NCI-H1694 treated with DMSO at 0.1 percent for 48 hours (cell line): ENCODE measurements at regions not wholly inside any gene's neighbourhood (a gene's known extent, or its start where the extent isn't known, plus 50 kb on each side); places are given as distances from the start of the nearest gene placed in this dataset.

ENCODE experiments used
- DNase-seq: peaks from one replicate; lab custom pipeline; 2025; lab: John Stamatoyannopoulos, UW

DNA sequence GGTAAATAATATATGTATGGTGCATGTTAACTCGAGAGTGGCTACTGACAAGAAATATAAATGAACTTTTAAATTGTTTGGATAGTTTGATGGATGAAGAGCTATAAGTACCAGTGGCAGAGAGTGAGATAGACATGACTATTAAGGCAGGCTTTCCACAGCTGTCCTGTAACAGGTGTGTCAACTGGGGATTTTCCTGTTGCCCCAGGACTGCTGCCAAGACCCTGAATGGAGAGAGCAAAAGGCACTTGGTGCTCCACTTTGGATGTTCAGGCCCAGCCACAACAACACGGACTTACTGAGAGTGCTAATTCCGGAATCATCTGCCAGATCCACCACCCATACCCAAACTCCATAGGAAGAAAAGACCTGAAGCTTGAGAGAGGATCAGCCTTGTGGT lies 215.1 kb downstream of the SEC61B start:
- no peak for DNase-seq

DNA sequence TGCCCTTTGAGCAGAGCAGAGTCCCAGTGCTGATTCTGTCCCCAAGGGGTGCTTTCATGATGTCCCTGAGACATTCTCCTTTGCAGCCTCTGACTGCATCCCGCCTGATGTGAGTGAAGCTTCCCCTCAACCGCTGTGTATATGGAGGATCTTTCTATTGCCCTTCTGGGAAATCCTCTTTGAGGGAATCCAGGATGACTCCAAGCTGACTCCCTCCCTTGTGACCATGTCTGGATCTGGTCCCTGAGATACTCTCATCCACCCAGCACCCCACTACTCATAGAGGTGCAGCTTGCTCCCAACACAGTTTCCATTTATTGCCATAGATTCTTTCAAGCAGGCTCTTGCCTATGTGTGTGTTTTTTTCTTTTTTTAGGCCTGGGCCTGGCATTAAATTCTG lies 216.5 kb downstream of the SEC61B start:
- no peak for DNase-seq

DNA sequence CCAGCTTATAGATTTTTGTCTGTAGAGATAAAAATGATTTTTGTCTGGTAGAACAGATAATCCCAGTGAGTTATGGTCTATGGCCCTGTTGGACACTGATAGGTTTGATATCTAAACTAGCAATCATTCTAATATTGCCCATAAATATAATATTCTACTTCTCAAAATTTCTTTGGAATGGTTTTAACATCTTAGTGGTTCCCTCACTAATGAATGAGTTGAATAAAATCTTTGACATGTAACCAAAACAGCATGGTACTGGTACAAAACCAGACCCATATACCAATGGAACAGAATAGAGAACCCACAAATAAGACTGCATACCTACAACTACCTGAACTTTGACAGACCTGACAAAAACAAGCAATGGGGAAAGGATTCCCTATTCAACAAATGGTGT lies 219.7 kb downstream of the SEC61B start:
- DNase-seq: no peak

DNA sequence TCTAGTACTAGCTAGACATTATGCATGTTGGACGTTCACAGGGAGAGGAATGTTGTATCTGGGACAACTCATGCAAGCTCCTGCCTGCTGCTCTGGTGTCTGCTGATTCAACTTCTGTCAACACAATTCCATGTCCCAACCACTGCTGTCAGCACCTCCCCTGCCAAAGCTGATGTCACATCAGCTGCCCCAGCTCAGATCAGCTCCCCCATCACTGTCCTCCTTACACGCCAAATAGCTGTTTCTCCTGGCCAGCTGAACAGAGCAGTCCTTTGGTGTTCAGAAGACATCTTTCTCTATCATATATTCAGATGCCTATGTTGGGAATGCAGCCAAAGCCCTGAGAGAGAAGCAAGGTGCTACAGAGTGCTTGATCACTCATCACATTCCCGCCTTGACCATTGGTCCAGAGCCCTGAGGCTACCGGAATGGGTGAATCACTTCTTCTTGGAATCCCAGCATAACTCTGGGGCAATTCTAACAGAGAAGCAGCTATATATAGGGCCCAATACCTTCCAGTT lies 223.3 kb downstream of the SEC61B start:
- peak; percentile 56 for DNase-seq

DNA sequence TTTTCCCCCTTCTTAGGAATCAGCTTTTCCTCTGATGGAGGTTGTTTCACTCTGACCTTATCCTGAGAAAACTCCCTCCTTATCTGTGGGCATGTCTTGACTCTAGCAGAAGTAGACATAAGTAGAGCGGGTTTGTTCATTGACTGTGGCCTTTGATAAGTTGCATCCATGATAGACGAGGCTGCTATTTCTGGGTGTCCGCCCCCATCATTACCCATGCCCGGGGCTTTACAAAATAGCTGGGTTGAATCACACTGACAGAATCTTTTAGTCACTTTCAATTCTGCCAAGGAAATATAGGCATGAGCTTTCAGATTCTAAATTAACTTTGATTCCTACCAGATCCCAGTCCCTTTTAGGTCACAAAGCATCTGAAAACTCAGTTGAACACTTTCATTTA lies 223.8 kb downstream of the SEC61B start:
- DNase-seq: no peak

DNA sequence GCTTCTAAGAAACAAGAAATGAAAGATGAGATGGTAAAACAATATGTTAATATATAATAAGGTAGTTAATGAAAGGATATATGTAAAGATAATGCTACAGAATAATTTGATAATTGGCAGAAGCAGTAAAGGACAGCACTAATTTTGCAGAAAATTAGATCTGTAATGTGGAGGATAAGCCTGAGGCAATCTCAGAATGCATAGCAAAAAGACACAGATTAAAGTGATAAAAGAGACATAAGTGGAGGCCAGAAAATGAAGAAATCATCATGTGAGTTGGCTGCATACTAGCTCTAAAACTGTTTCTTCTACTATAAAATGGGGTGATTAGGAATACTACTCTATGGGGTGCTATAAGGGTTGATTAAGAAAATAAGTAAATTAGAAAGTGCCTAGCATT lies 225.9 kb downstream of the SEC61B start:
- DNase-seq: no peak

DNA sequence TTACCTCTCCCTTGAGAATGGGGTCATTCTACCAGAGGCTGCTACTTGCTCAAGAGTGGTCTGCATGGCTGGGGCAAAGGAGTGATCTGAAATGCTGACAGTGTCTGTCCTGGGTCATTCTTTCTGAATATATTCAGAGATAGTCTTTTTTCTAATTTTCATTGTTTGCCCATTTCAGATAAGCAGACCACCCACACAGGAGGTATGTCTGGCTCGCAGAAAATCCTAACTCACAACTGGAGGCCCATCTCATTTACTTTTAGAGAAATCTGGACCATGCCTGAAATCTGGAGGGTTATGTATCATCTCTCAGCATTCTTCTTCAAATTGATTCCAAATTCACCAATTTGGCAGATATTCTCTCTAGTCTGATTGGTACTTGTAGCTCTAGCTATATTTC lies 227.6 kb downstream of the SEC61B start:
- DNase-seq: no peak

DNA sequence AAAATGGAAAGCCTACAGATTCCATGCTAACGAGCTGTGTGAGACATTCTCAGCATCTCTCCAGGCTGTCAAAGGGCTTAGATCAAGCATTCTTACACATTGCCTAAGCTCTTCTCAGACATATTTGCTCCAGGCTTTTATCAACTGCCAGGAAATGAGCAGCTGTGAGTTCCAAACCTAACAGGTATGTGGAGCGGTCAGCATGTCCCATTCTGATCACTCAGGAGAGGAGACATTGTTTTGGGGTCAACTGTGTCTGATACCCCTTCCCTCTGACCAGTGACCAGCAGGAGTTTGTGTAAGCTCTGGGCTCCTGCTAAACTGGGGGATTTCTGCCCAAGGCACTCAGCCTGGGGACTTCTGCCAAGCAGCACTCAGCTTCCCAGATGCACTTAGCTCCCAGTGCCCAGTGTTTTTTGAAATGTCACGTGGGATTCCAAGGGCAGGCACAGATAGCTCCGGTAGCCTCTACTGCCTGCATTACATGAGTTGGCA lies 229.1 kb downstream of the SEC61B start:
- no peak for DNase-seq

DNA sequence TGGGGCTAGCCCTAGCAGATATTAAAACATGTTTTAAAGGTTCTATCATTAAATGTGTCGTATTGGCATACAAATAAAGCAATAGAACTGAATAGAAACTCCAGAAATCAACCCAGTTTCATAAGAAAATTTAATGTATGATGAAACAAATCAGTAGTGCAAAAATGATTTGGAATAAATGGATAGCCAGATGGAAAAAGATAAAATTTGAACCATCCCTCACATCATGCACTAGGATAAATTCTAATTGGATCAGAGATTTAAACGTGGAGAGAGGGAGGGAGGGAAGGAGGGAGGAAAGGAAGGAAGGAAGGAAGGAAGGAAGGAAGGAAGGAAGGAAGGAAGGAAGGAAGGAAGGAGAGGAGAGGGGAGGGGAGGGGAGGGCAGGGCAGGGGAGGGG lies 235.3 kb downstream of the SEC61B start:
- DNase-seq: no peak

DNA sequence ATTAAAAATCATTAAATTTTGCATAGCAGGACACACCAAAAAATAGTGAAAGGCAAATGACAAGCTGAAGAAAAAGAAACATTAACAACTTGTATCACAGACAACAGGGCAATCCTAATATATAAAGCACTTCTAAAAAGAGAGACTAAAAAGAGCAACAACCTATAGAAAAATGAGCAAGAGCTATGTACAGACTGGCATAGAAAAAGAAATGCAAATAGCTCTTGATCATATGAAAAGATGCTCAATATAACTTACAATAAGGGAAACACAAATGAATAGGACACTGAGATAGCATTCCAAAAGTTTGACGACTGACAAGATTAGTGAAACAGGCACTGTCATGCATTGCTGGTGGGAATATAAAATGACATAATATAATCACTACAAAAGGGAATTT lies 235.9 kb downstream of the SEC61B start:
- no peak for DNase-seq

DNA sequence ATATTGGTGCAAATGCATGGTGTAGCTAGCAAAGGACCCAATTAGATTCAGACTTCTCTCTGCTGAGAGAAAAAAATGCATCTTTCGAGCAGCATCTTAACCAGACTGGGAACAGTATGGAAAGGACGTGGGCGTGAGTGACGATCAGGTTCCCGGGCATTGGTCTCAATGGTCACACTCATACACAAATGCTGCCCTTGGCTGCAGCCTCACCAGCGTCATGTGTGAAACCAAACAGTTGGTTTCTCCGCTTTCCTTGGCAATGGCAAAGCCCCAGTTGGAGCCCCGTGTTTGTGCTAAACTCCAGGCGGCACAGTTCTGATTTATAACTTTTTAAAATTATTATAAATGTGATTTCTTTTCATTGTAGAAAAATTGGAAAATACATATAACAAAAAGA lies 237.8 kb downstream of the SEC61B start:
- DNase-seq: no peak

DNA sequence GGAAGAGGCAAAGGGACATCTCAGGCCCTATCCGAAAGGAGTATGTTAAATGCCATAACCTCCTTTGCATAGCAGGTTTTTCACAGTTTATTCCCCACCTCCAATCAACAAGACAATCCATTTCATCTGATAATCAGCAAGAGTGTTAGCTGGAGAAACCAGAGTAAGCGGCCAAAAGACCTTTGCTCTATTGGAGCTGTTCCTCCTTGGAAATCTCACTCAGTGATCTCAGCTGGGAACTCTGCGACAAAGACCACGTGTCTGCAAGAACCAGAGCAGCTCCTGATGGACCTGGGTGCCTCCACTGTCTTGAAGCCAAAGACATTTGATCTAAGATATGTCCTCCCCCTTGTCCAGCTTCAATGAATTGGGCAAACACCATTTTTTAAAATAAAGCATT lies 241.0 kb downstream of the SEC61B start:
- DNase-seq: no peak

DNA sequence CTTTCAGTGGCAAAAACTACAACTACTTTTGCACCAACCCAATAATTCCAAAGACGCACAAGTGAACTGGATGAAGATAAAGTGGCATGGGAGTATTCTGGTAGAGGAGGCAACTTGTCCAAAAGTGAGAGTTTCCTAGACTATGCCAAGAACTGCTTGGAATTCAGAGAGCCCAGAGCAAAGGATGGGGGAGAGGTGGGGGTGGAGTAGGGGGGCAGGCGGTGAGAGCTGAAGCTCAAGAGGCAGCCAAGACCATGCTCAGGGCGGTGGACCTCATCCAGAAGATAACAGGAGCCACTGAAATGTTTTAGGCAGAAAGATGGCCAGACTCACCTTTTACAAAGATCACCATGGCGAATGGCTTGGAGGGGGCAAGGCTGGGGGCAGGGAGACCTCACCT lies 242.5 kb downstream of the SEC61B start:
- DNase-seq: no peak

DNA sequence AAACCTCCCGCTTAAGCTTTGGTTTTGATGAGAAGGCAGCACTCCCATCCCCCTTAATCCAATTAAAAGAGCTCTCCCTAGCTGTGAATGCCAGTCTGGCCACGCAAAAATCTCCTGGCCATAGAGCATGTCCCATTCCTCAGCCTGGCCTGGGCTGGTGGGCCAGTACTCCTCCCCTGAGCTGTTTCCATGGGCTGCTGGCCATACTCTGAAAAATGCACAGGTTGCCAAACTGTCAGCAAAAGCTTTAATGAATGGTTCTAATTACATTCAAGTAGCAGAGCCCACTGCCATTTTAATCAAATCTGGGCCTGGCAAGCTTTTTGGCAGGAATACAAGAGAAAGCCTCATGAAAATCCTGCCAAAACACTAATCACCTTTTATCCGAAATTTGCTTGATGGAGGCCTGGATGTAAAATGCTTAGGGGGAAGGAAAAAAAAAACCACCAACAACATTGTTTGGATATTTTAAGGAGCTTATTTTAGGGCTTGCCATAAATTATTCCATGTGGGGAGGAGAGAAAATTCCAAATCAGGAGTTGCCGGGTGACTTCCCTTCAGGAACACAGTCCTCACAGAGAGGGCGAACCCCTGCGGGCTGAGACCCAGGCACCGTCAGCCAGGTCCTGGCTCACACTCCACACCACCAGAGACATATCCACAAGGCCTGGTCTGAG lies 243.3 kb downstream of the SEC61B start:
- peak; percentile 84 for DNase-seq

DNA sequence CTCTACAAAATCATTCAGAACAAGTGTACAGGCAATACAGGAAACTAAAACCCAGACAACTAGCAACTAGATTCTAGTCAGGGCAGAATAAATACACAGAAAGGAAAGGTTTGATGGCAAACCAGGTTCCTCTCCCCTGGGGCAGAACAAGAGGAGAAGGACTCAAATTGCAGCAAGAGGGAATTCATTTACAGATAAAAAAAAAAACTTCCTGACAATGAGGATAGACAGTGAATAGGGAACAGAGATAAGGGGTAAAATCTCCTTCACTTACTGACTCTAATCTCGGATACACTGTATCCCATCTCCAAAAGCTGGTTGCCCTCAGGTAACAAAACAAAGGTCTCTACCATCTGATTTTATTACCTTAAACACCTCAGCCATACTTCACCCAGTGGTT lies 244.0 kb downstream of the SEC61B start:
- no peak for DNase-seq

DNA sequence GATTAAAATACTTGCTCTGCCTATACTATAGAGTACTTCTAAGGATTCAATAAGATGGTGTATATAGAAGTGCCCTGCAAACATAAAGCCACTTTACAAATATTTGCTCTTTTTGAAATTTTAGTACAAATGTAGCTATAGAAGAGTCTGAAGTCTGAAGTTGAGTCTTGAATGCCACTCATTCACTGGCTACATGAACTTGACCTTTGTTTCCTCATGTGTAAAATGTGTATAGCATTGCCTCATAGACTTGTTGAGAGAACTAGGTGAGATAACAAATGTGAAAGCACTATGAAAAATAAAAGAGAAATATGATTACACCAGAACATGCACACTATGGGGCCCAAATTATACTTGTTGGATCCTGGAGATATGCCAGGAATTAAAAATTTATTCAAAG lies 244.7 kb downstream of the SEC61B start:
- no peak for DNase-seq

DNA sequence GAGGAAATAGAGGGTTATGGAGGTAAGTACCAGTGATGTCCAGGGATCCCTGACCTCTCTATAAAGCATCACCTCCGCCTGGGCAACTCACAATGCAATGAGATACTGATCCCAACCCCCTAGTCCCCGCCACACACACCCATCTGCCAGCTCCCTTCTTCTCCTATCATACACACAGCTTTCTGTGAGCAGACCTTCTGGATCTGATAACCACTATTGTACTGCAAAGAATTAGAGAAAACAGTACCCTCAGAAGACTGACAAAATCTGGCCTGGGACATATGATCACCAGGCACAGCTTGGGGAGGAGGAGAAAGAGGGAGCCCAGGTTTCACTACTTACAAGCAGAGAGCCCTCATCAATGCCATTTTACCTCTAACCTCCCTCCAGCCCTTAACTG lies 249.0 kb downstream of the SEC61B start:
- DNase-seq: no peak

DNA sequence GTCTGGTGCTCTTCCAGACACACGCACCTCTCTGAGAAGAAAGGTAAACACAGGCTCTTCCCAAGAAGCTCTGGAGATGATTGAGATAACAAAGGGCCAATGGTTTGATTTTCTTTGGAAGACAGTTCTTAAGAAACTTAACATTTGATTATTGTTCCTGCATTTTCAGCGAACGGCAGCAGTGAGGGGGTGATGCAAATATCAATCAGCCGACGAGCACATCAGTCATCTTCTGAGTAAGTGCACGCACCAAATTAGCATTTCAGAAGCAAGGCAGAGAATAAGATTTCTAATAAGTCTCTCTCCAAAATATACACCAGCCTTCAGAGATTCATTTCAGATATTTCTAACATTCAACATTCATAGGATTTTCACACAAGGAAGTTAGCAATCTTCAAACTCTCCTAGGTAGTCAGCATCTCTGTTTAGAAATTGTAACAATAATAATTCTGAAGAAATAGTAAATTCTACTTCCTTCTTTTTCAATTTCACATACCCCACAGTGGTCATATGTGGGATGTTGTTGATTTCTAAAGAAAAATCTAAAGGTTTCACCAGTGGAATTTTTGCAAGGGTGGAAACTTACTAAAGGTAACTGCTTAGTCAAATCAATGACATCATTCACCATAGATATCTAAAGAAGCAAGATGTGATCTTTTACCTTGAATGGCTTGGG lies 250.3 kb downstream of the SEC61B start:
- no peak for DNase-seq

DNA sequence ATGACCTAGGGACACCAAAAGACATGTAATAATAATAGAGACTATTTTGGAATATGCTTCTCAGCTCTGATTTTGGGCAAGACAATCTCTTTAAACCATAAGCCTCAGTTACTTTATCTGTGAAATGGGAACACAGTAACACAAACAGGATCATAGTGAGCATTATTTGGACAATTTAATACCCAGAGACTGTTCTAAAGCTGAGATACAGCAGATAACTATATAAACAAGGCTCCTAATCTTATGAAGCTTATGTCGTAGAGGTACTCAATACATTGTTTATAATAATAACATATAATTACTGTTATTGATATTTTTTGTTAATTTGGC lies 250.8 kb downstream of the SEC61B start:
- DNase-seq: no peak

DNA sequence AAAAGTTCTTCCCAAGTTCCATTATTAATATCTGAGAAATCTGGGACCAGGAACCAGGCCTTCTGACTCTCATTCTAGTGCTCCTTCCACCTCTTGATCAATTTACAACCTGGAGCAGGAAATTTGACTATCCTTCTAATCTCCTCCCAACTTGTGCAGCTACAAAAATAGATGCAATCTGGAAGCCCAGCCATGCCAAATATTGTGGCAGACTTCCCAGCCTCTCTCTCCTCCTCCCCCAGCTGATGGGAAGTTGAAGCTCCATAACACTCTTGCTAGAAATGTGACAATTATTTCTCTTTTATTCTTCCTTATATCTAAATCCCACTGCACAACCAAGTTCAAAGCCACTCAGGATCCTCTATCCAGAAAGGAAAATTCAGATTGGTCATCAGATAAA lies 252.1 kb downstream of the SEC61B start:
- peak; percentile 67 for DNase-seq

DNA sequence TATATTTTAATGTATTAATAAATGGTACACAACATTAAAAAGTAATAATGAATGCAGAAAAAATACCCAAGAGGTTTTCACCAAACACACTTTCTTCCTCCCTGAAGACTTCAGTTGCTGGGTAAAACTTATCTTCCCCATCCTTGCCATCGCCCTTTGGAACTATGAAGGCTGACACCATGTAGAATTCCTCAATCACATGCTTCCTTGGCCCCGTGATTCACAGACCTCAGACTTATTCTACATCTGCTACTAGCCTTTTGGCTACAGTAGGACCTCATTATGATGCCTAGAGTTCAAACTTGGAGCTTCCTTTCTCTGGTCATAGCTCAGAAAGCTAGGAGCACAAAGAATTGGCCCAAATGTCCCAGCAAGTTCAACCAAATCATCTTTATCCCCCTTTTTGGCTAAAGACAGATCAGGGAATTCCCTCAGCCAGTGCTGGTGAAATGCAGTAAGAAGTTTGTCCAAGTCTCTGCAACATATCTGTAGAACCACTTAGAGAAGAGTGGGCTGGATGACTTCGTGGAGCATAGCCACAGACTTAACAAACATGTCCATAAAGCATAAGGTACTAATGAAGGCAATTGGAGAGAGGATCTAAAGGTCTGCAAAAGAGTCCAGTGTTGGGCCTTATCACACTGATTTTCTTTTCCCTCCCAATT lies 253.5 kb downstream of the SEC61B start:
- DNase-seq: no peak

DNA sequence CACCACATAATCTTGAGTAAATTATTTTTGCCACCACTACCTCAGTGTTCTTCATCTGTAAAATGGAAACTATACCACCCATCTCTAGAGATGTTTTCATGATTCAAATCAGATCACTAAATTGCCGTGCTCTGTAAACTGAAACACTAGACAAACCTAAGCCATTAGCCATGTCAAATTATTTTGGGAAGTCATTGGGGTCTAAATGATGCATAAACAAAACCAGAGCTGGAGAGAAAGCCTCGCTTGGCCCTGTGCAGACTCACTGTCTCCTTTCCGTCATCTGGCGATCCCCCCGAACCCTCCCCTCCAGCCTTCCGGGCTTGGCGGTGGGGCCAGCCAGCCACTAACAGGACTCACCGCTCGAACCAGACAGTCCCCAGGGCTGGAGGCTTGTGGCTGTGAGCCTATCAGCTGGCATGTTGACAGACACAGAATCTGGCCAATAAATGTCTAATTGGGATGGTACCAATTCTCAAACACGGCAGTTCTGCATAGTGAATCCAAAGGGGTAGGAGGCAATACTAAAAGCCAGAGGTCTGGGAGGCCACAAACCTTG lies 256.5 kb downstream of the SEC61B start:
- DNase-seq: no peak

DNA sequence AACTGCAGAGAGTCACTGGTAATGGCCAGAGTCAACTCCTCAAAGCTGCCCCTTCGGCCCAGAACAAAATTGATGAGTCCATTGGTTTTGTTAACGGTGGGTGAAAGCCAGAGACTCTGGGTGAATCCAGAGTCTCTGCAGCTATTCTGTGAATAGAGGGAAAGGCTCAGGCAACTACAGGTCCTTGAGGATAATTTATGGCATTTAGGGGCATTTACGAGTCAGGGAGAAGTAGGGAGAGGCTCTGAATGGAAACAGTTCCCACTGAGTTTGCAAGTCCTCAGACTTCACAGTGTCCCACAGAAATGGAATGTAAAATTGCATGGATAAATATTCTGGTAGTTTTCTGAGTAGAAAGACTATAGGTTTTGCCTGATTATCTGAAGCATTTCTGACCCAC lies 257.8 kb downstream of the SEC61B start:
- DNase-seq: no peak
